ENCODE measurements at regions not wholly inside any gene's neighbourhood (a gene's known extent, or its start where the extent isn't known, plus 50 kb on each side); places are given as distances from the start of the nearest gene placed in this dataset.

DNA sequence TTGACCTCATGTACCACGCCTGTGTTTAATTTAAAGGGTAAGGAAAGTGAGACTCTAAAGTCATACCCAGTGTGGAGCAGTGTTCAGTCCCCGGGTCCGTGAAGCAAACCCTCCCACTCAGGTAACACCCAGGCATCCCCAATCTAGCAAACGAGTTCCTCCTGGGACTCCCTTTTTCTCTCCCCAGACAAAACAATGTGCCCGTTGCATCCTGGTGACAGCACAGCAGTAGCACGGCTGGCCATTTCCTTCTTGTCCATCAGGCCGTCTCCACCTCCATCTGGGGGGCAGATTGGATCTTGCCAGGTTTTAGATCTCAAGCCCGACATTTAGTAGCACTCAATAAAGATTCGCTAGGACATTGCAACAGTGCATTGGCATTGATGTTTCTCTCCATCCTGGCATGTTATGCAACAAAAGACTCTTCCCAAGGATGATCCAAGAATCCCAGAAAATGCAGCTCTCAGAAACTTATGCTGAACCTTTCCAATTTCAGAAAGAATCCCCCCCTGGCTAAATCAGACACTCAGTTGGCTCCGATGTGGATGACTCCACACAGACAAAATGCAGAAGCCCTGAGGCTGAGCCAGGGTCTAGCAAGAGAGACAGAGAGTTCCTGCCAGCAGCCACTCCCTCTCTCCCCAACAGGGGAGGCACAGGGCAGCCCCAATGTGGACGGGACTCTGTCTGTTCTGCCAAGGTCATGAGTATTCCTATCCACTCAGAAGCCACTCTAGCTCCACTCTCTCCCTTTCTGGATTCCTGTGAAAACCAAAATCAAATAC, 274.5 kb upstream of the MGMT start:
- no peak for TF ChIP-seq CTCF (IDR thresholded peaks at IDR 0.05)
- no peak for TF ChIP-seq POLR2A (IDR thresholded peaks at IDR 0.05)

Data from ovary (tissue), 3 donors.